GM12878 (cell line): ENCODE measurements at regions not wholly inside any gene's neighbourhood (a gene's known extent, or its start where the extent isn't known, plus 50 kb on each side); places are given as distances from the start of the nearest gene placed in this dataset.

Source experiments
- ATAC-seq: fragments of 200-7000 bp; cut with Tn5 transposase; 3 replicates; pipeline ENCODE4 v1.9.1; 2020; ENCODE audit warnings: mild to moderate bottlenecking, moderate library complexity
- BruUV-seq: library from RNA; stranded (reverse); fragments of 400-500 nt; replicated peaks from 2 replicates; lab custom pipeline; 2021; lab: Mats Ljungman, UMichigan
- CTCF ChIA-PET: fragments of 300-600 bp; sonication (Branson Sonifier 250); formaldehyde crosslinking; extraction: SDS; loops from one replicate; lab custom pipeline; 2021; ENCODE audit warnings: inconsistent platforms; lab: Yijun Ruan, JAX
- POLR2A ChIA-PET: fragments of 350-600 bp; formaldehyde crosslinking; extraction: SDS; loops from one replicate; lab custom pipeline; 2021; ENCODE audit warnings: inconsistent platforms; lab: Charles Lee
- RAD21 ChIA-PET: fragments of 300-600 bp; sonication (Branson Sonifier 250); formaldehyde crosslinking; loops from one replicate; lab custom pipeline; 2023; ENCODE audit warnings: antibody characterized with exemption; ENCODE audit not compliant: unreplicated experiment; lab: Charles Lee
- SMC1A ChIA-PET: fragments of 300-600 bp; sonication (Branson Sonifier 250); formaldehyde crosslinking; loops from one replicate; lab custom pipeline; 2023; ENCODE audit not compliant: unreplicated experiment, uncharacterized antibody; lab: Charles Lee
- DNase-seq: peaks from one replicate; pipeline ENCODE4 v3.0.0-alpha.2; 2011; ENCODE audit warnings: low read depth, low spot score
- FAIRE-seq: peaks from 3 replicates; lab custom pipeline; 2011; peaks lifted over from hg19 to GRCh38; lab: Jason Lieb, UNC
- H2AFZ ChIP-seq: 2 replicates; pipeline ENCODE4 v1.6.0; 2011; ENCODE audit warnings: low read depth, low read length, control low read depth; ENCODE audit not compliant: control insufficient read depth
- H3K27ac ChIP-seq: 2 replicates; pipeline ENCODE4 v1.5.1; 2011; ENCODE audit warnings: control low read depth; ENCODE audit not compliant: control insufficient read depth, insufficient read depth
- H3K27me3 ChIP-seq, 2 experiments: replicated peaks in 1 of 2; 2 replicates each; pipeline versions ENCODE4 v1.6.0 to v1.6.1; 2011; ENCODE audit warnings: low read length in 1 of 2; ENCODE audit not compliant: control insufficient read depth in 2 of 2, insufficient read depth in 2 of 2
- H3K36me3 ChIP-seq, 2 experiments: 2 replicates each; pipeline ENCODE4 v1.5.1; 2011; ENCODE audit warnings: low read length in 1 of 2; ENCODE audit not compliant: control insufficient read depth in 2 of 2, insufficient read depth in 2 of 2
- H3K4me1 ChIP-seq: 2 replicates; pipeline ENCODE4 v1.6.1; 2011; ENCODE audit warnings: mild to moderate bottlenecking, low read length, moderate library complexity, mixed read lengths; ENCODE audit not compliant: control insufficient read depth, insufficient read depth
- H3K4me2 ChIP-seq: 2 replicates; pipeline ENCODE4 v1.6.0; 2011; ENCODE audit warnings: control low read depth; ENCODE audit not compliant: control insufficient read depth, insufficient read depth
- H3K4me3 ChIP-seq: fragments of 200-600 bp; sonication (generic); 2 replicates; pipeline ENCODE4 v1.5.1; 2016
- H3K79me2 ChIP-seq: 2 replicates; pipeline ENCODE4 v1.6.0; 2011; ENCODE audit warnings: low read length; ENCODE audit not compliant: control insufficient read depth, insufficient read depth
- H3K9ac ChIP-seq: 2 replicates; pipeline ENCODE4 v1.8.0; 2011; ENCODE audit warnings: low read length, control low read depth, mixed read lengths; ENCODE audit not compliant: control insufficient read depth, insufficient read depth
- H3K9me3 ChIP-seq: replicated peaks from 3 replicates; pipeline ENCODE4 v1.5.1; 2011; ENCODE audit warnings: mild to moderate bottlenecking, low read length; ENCODE audit not compliant: control insufficient read depth, insufficient read depth
- H4K20me1 ChIP-seq: 2 replicates; pipeline ENCODE4 v1.6.0; 2011; ENCODE audit not compliant: control insufficient read depth, insufficient read depth
- CREM ChIP-seq: IDR thresholded peaks from 2 replicates; pipeline ENCODE4 v1.6.1; 2014; ENCODE audit warnings: antibody characterized with exemption, low read depth
- CTCF ChIP-seq, 3 experiments: IDR thresholded peaks in 2 of 3; conservative IDR thresholded peaks in 1 of 3; 2 replicates each; pipeline ENCODE4 v1.5.1; 2011; ENCODE audit warnings: low read depth in 3 of 3, low read length in 3 of 3, mild to moderate bottlenecking in 3 of 3, control low read depth in 2 of 3, moderate library complexity in 2 of 3, inconsistent platforms in 1 of 3, mixed read lengths in 1 of 3; ENCODE audit not compliant: control insufficient read depth in 2 of 3, insufficient read depth in 1 of 3; ENCODE audit errors: extremely low read depth in 1 of 3
- HSF1 ChIP-seq: fragments of 150-350 bp; IDR thresholded peaks from 2 replicates; pipeline ENCODE4 v1.6.1; 2014; ENCODE audit warnings: mild to moderate bottlenecking, low read depth, low read length
- PAX5 ChIP-seq: IDR thresholded peaks from 2 replicates; pipeline ENCODE4 v1.6.1; 2011; ENCODE audit warnings: low read depth, low read length, borderline replicate concordance
- ZBTB11 ChIP-seq: fragments of 450-650 bp; formaldehyde crosslinking; IDR thresholded peaks from 2 replicates; pipeline ENCODE4 v1.5.0; 2022; ENCODE audit warnings: mild to moderate bottlenecking, missing genetic modification characterization
- WGBS: methylation state at CpG from one replicate; pipeline ENCODE4 v1.1.6; 2016; ENCODE audit warnings: low lambda C conversion rate; ENCODE audit not compliant: insufficient replicate concordance, insufficient coverage; ENCODE audit errors: missing lambda C conversion rate; 5-methylcytosine and 5-hydroxymethylcytosine counted together
- in situ Hi-C: fragments of 300-500 bp; cut with MboI; formaldehyde crosslinking; loops from 9 replicates; pipeline ENCODE4 v1.14.3; 2018; ENCODE audit warnings: mixed read lengths
- intact Hi-C: fragments of 100-400 bp; cut with micrococcal nuclease; formaldehyde crosslinking; loops from one replicate; pipeline ENCODE4 v1.14.2; 2022; ENCODE audit not compliant: unreplicated experiment

- Histone ChIP-seq H3K9ac (no peak overlapping the region), H3K9me3 (no peaks in the 10 kb centered on the region; the same call in 2 of the 3 replicates), H3K27ac (no peak overlapping the region), H3K79me2 (no peaks in the 10 kb centered on the region), H3K4me2 (no peak overlapping the region), H3K4me3 (no peak overlapping the region), H2AFZ (no peak overlapping the region), H3K4me1 (no peaks in the 10 kb centered on the region), H3K27me3 (no peaks in the 10 kb centered on the region), H3K36me3 (no peaks in the 10 kb centered on the region), H4K20me1 (no peaks in the 10 kb centered on the region)
- POLR2A ChIA-PET = no interaction called here
- no peak for FAIRE-seq
- intact Hi-C loops (no loop called here), in situ Hi-C loops (no loop called here)
- no peak for ATAC-seq
- TF ChIP-seq HSF1 = no peak
- RAD21 ChIA-PET = no interaction called here
- DNase-seq = no peak
- BruUV-seq = no TSS peak
- SMC1A ChIA-PET = interaction anchor here (1.1 kb wide), 1 partner anchor 62 kb away, joined by 4 read pairs; no protein-coding TSS in a partner anchor
- CTCF ChIA-PET = no interaction called here
- 23% methylated on average over 6 of the region's 6 CpGs for WGBS
Observed at GRCh38 chr21:24204641-24205040, 1402.6 kb downstream of the MRPL39 start.

GRCh38 chr21:24200052-24200451, 1407.2 kb downstream of the MRPL39 start:
- H3K9ac ChIP-seq = no peak overlapping the region
- ChIA-PET CTCF (no interaction called here), RAD21 (no interaction called here), SMC1A (interaction anchor here (1.0 kb wide), 1 partner anchor 17 kb away, joined by 3 read pairs; no protein-coding TSS in a partner anchor), POLR2A (no interaction called here)
- no peaks in the 10 kb centered on the region for H3K27me3 ChIP-seq
- H3K36me3 ChIP-seq = no peaks in the 10 kb centered on the region
- WGBS = 8% methylated on average over 2 of the region's 2 CpGs
- in situ Hi-C loops (no loop called here), intact Hi-C loops (no loop called here)
- peak; percentile 95 for ATAC-seq
- DNase-seq = peak; percentile 4
- no peak for FAIRE-seq
- BruUV-seq = no TSS peak
- H3K9me3 ChIP-seq = no peaks in the 10 kb centered on the region
- H2AFZ ChIP-seq = no peak overlapping the region
- no peaks in the 10 kb centered on the region for H4K20me1 ChIP-seq
- H3K4me1 ChIP-seq = no peaks in the 10 kb centered on the region
- no peak overlapping the region for H3K4me3 ChIP-seq
- no peak overlapping the region for H3K4me2 ChIP-seq
- no peak overlapping the region for H3K27ac ChIP-seq
- no peaks in the 10 kb centered on the region for H3K79me2 ChIP-seq
- no peak for TF ChIP-seq PAX5
- TF ChIP-seq CTCF (IDR thresholded peaks at IDR 0.05 in 2 of 3, conservative IDR thresholded peaks at IDR 0.05 in 1 of 3; ENCODE audit: control insufficient read depth in 2 of 3, extremely low read depth in 1 of 3, insufficient read depth in 1 of 3, low read depth in 3 of 3, low read length in 3 of 3) = no peak
- no peak for TF ChIP-seq ZBTB11 (CRISPR knock-in tag)
- no peak for TF ChIP-seq CREM
